Activated CD8-positive, alpha-beta memory T cell treated with anti-CD3 and anti-CD28 coated beads, Interleukin-2, amount 10 ng/mL, durations not matched to agents 7 days and 5 days (primary cell): ENCODE measurements at regions not wholly inside any gene's neighbourhood (a gene's known extent, or its start where the extent isn't known, plus 50 kb on each side); places are given as distances from the start of the nearest gene placed in this dataset.
"Not testable (repeated sequence)": the region's sequence is repeated elsewhere in the genome, so short reads cannot be mapped to it uniquely, and the experiment has no call there.

Source experiments
- ATAC-seq: fragments of 150-1000 bp; cut with Tn5 transposase; one replicate; pipeline ENCODE4 v1.10.0; 2021; ENCODE audit warnings: moderate library complexity
- CTCF ChIA-PET: fragments of 350-600 bp; sonication (Branson Sonifier 250); formaldehyde crosslinking; loops from one replicate; lab custom pipeline; 2021; ENCODE audit warnings: antibody characterized with exemption; lab: Charles Lee
- DNase-seq: peaks from one replicate; pipeline ENCODE4 v3.0.0-alpha.2; 2020
- H3K27ac Mint-ChIP-seq: one replicate; pipeline ENCODE4 v1.8.0; 2021; ENCODE audit warnings: mild to moderate bottlenecking, mixed read lengths
- H3K27me3 Mint-ChIP-seq: one replicate; pipeline ENCODE4 v1.8.0; 2021; ENCODE audit warnings: mixed read lengths
- H3K36me3 Mint-ChIP-seq: one replicate; pipeline ENCODE4 v1.8.0; 2021; ENCODE audit warnings: mild to moderate bottlenecking, mixed read lengths
- H3K4me1 Mint-ChIP-seq: one replicate; pipeline ENCODE4 v1.8.0; 2021; ENCODE audit warnings: mixed read lengths
- H3K4me3 Mint-ChIP-seq: one replicate; pipeline ENCODE4 v1.8.0; 2021; ENCODE audit warnings: mild to moderate bottlenecking, moderate library complexity, mixed read lengths
- H3K9me3 Mint-ChIP-seq: one replicate; pipeline ENCODE4 v1.8.0; 2022; ENCODE audit warnings: low read depth, mixed read lengths

- DNase-seq: peak; percentile 29
- Mint-ChIP-seq H3K9me3 (no peaks in the 10 kb centered on the region), H3K27ac (no peak overlapping the region), H3K4me3 (no peak overlapping the region), H3K27me3 (peaks cover 25% of the 10 kb centered on the region), H3K4me1 (peaks cover 4% of the 10 kb centered on the region), H3K36me3 (no peaks in the 10 kb centered on the region)
- CTCF ChIA-PET: no interaction called here
- no peak for ATAC-seq
These were observed 71.5 kb upstream of the NANOS1 start for GRCh38 chr10:118957966-118958365.

DNA sequence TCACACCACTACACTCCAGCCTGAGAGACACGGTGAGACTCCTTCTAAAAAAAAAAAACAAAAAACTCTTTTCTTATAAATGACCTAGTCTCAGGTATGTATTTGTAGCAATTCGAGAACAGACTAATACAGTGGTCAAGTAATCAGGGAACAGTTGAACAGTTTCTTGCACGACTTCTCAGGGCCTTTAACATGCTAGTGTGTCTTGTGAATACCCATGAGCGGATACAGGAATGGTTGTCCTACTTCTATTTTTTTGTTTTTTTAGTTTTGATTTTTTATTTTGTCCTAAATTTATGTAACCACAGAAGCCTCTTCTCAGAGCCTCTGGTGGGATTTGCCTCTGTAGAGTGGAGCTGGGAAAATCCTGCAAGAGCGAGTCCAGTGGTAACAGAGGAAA is 71.0 kb upstream of the NANOS1 start:
- CTCF ChIA-PET: no interaction called here
- H3K9me3 Mint-ChIP-seq: no peaks in the 10 kb centered on the region
- no peaks in the 10 kb centered on the region for H3K36me3 Mint-ChIP-seq
- H3K4me3 Mint-ChIP-seq: no peak overlapping the region
- DNase-seq (peak; percentile 9), ATAC-seq (no peak)
- H3K4me1 Mint-ChIP-seq: peaks cover 4% of the 10 kb centered on the region
- peaks cover 22% of the 10 kb centered on the region for H3K27me3 Mint-ChIP-seq
- H3K27ac Mint-ChIP-seq: no peak overlapping the region

GRCh38 chr10:118958984-118959925 is 70.3 kb upstream of the NANOS1 start:
- Mint-ChIP-seq H3K9me3 (no peaks in the 10 kb centered on the region), H3K4me1 (peaks cover 4% of the 10 kb centered on the region), H3K36me3 (no peaks in the 10 kb centered on the region), H3K27me3 (peaks cover 15% of the 10 kb centered on the region), H3K4me3 (no peak overlapping the region), H3K27ac (no peak overlapping the region)
- CTCF ChIA-PET: no interaction called here
- peak; percentile 16 for DNase-seq
- ATAC-seq: no peak

GRCh38 chr10:118960157-118961090 is 69.1 kb upstream of the NANOS1 start:
- Mint-ChIP-seq H3K27me3 (peaks cover 16% of the 10 kb centered on the region), H3K36me3 (no peaks in the 10 kb centered on the region), H3K27ac (no peak overlapping the region), H3K4me3 (no peak overlapping the region), H3K4me1 (peaks cover 4% of the 10 kb centered on the region), H3K9me3 (no peaks in the 10 kb centered on the region)
- DNase-seq (no peak), ATAC-seq (no peak)
- CTCF ChIA-PET: no interaction called here

DNA sequence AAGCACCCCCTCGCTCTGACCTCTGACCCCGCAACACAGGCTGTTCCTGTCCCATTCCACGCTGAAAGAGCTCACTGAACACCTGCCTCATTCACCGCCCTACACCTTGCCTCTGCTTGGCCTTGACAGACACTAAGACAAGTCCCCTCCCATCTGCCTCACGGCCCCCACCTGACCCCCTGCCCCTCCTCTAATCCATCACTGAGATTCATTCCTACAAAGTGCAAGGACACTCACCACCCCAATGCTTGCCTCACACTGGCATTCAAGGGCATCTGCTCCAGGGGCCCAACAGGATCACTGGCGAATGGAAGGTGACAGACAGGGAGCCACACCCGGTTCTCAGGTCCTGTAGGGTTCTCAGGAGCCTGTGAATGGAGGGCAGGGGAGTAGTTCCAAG is 68.1 kb upstream of the NANOS1 start:
- Mint-ChIP-seq H3K4me1 (peaks cover 4% of the 10 kb centered on the region), H3K27me3 (peaks cover 16% of the 10 kb centered on the region), H3K36me3 (no peaks in the 10 kb centered on the region), H3K4me3 (no peak overlapping the region), H3K27ac (no peak overlapping the region), H3K9me3 (no peaks in the 10 kb centered on the region)
- no peak for DNase-seq
- ATAC-seq: no peak
- CTCF ChIA-PET: no interaction called here

GRCh38 chr10:118962331-118962868 is 67.1 kb upstream of the NANOS1 start:
- H3K9me3 Mint-ChIP-seq: not testable (repeated sequence)

GRCh38 chr10:118963341-118963740 is 66.2 kb upstream of the NANOS1 start:
- no peak overlapping the region for H3K27ac Mint-ChIP-seq
- ATAC-seq: no peak
- DNase-seq: no peak
- H3K27me3 Mint-ChIP-seq: peaks cover 16% of the 10 kb centered on the region
- CTCF ChIA-PET: no interaction called here
- no peaks in the 10 kb centered on the region for H3K36me3 Mint-ChIP-seq
- H3K4me1 Mint-ChIP-seq: peaks cover 4% of the 10 kb centered on the region
- H3K9me3 Mint-ChIP-seq: no peaks in the 10 kb centered on the region
- H3K4me3 Mint-ChIP-seq: no peak overlapping the region

More at GRCh38 chr10:118962331-118962868, 67.1 kb upstream of the NANOS1 start:
- CTCF ChIA-PET, H3K36me3 Mint-ChIP-seq, H3K4me1 Mint-ChIP-seq, ATAC-seq, DNase-seq, H3K4me3 Mint-ChIP-seq, H3K27ac Mint-ChIP-seq: not testable (repeated sequence)
- H3K27me3 Mint-ChIP-seq: peaks cover 16% of the 10 kb centered on the region

- CTCF ChIA-PET: no interaction called here
- Mint-ChIP-seq H3K27me3 (peaks cover 18% of the 10 kb centered on the region), H3K4me3 (no peak overlapping the region), H3K4me1 (peaks cover 4% of the 10 kb centered on the region), H3K36me3 (no peaks in the 10 kb centered on the region), H3K9me3 (no peaks in the 10 kb centered on the region), H3K27ac (no peak overlapping the region)
- DNase-seq (no peak), ATAC-seq (no peak)
These were observed 65.6 kb upstream of the NANOS1 start for GRCh38 chr10:118963933-118964332.

- H3K36me3 Mint-ChIP-seq, H3K4me1 Mint-ChIP-seq, H3K9me3 Mint-ChIP-seq, H3K27ac Mint-ChIP-seq, DNase-seq, H3K4me3 Mint-ChIP-seq, CTCF ChIA-PET, ATAC-seq: not testable (repeated sequence)
- peaks cover 20% of the 10 kb centered on the region for H3K27me3 Mint-ChIP-seq
These were observed 65.0 kb upstream of the NANOS1 start for GRCh38 chr10:118964476-118964875.

GRCh38 chr10:118965096-118965495 is 64.4 kb upstream of the NANOS1 start:
- H3K9me3 Mint-ChIP-seq: no peaks in the 10 kb centered on the region
- no peak overlapping the region for H3K27ac Mint-ChIP-seq
- H3K36me3 Mint-ChIP-seq: no peaks in the 10 kb centered on the region
- DNase-seq (no peak), ATAC-seq (no peak)
- no peaks in the 10 kb centered on the region for H3K4me1 Mint-ChIP-seq
- CTCF ChIA-PET: no interaction called here
- H3K4me3 Mint-ChIP-seq: no peak overlapping the region
- H3K27me3 Mint-ChIP-seq: peaks cover 20% of the 10 kb centered on the region

GRCh38 chr10:118965645-118966044 is 63.9 kb upstream of the NANOS1 start:
- ATAC-seq (no peak), DNase-seq (no peak)
- Mint-ChIP-seq H3K9me3 (no peaks in the 10 kb centered on the region), H3K36me3 (no peaks in the 10 kb centered on the region), H3K27ac (no peak overlapping the region), H3K4me3 (no peak overlapping the region), H3K27me3 (peaks cover 20% of the 10 kb centered on the region), H3K4me1 (no peaks in the 10 kb centered on the region)
- CTCF ChIA-PET: no interaction called here

DNA sequence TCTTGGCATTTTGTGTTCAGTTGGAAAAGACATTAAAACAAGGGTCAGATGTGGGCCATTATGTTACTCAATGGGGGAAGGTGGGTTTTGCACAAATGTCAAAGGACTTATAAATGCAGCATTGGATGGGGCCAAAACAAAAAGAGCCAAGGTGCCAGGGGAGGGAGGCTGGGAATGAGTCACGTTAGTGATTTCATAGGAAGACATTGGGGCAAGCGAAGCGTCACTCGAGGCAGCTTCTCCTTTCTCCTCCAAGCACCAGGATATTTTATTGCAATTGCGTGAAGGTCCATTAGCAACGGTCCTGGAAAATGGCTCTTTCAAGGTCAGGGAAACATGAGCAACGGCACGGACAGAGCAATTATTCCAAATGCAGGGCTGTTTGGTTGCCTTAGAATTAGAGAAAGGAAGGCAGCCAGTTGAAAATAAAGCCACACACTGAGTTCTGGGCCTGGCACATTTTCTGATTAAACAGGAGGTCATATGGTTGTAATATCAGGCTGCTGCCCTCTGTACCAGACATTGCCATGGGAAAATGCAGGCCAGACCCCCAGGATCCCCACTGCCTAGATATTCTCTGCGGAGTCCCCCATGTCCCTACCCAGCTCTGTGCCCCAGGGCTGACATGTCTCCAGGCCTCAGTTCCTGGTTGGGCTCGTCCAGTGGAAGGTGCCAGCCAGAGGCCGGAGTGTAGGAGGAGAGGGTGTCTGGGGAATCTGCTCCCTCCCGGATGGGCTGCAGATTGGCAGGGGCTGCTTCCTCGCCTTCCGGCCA is 63.3 kb upstream of the NANOS1 start:
- H3K36me3 Mint-ChIP-seq: no peaks in the 10 kb centered on the region
- ATAC-seq (no peak), DNase-seq (no peak)
- CTCF ChIA-PET: no interaction called here
- H3K4me1 Mint-ChIP-seq: no peaks in the 10 kb centered on the region
- no peak overlapping the region for H3K27ac Mint-ChIP-seq
- H3K27me3 Mint-ChIP-seq: peaks cover 24% of the 10 kb centered on the region
- H3K4me3 Mint-ChIP-seq: no peak overlapping the region
- H3K9me3 Mint-ChIP-seq: no peaks in the 10 kb centered on the region

DNA sequence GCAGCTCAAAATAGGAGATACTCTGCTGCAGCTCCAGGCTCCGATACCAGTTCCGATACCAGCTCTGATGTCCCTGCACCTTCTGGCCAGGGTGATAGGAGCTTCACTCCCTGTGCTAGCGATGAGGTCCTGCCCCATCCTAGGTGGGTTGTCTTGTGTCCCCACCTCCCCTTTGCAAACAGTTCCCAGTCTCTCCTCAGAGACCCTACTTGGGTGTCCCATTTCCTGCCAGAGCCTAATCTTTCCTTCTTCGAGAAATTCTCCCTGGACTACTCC is 62.7 kb upstream of the NANOS1 start:
- DNase-seq: no peak
- ATAC-seq: no peak
- no peak overlapping the region for H3K4me3 Mint-ChIP-seq
- no peaks in the 10 kb centered on the region for H3K9me3 Mint-ChIP-seq
- H3K36me3 Mint-ChIP-seq: no peaks in the 10 kb centered on the region
- no peak overlapping the region for H3K27ac Mint-ChIP-seq
- peaks cover 26% of the 10 kb centered on the region for H3K27me3 Mint-ChIP-seq
- no peaks in the 10 kb centered on the region for H3K4me1 Mint-ChIP-seq
- CTCF ChIA-PET: no interaction called here
